ENCODE measurements at regions not wholly inside any gene's neighbourhood (a gene's known extent, or its start where the extent isn't known, plus 50 kb on each side); places are given as distances from the start of the nearest gene placed in this dataset.

DNA sequence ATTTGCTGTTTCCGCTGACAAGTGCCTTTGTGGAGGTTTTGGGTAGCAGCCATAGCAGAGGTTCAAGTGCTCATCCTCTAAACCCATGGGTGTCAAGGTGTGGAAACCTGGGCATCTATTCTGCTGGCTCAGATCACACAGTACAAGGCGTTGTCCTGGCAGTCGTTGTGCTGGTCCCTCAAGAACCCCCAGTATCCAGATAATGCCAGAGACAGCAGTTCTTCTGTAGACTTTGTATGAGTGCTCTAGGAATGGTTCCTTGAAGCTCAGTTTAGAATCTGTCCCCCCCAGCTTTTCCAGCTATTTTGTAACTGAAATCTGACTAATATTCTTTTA, 655.7 kb upstream of the MAP3K7 start:
- peaks cover 5% of the 10 kb centered on the region for H3K4me1 Mint-ChIP-seq
- H3K27ac Mint-ChIP-seq, result no peak overlapping the region
- H3K9me3 Mint-ChIP-seq, result peaks cover 4% of the 10 kb centered on the region
- H3K36me3 Mint-ChIP-seq, result no peaks in the 10 kb centered on the region
- H3K27me3 Mint-ChIP-seq (ENCODE audit: low read depth), result peaks cover 9% of the 10 kb centered on the region
- TF ChIP-seq, protein P1, sequence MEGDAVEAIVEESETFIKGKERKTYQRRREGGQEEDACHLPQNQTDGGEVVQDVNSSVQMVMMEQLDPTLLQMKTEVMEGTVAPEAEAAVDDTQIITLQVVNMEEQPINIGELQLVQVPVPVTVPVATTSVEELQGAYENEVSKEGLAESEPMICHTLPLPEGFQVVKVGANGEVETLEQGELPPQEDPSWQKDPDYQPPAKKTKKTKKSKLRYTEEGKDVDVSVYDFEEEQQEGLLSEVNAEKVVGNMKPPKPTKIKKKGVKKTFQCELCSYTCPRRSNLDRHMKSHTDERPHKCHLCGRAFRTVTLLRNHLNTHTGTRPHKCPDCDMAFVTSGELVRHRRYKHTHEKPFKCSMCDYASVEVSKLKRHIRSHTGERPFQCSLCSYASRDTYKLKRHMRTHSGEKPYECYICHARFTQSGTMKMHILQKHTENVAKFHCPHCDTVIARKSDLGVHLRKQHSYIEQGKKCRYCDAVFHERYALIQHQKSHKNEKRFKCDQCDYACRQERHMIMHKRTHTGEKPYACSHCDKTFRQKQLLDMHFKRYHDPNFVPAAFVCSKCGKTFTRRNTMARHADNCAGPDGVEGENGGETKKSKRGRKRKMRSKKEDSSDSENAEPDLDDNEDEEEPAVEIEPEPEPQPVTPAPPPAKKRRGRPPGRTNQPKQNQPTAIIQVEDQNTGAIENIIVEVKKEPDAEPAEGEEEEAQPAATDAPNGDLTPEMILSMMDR (IDR thresholded peaks at IDR 0.05; ENCODE audit: unreplicated experiment), result no peak
- no peak overlapping the region for H3K4me3 Mint-ChIP-seq
- no peak for DNase-seq (ENCODE audit: low spot score in 2 of 2, unreplicated experiment in 2 of 2)

DNA sequence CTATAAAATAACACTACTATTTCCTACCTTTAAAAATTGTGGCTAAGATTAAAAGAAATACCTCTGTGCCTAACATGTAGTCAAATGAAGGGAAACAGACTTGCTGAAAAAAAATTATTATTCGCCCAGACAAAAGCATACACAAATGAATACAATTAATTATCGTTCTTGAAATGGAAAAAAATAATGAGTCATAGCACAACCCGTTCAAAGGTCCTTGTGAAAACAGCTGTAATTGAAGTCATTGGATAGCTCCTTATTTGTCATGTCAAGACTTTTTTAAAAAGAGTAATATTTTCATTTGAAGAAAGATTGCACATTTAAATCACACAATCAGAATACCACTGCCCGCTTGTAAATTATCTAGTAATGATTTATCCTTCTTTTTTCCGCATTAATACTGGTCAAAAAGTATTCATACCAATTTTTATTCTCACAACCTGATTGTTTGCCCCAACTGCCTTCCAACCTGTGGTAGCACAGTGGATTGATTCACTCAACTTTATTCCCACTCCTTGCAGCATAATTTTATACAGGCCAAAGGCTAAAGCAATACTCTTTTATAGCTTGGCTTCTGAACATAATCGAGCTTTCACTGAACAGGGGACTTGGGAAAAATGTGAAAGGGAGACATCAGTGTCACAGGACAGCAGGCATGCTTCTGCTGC, 655.2 kb upstream of the MAP3K7 start:
- TF ChIP-seq, protein P1 (IDR thresholded peaks at IDR 0.05; ENCODE audit: unreplicated experiment), result no peak
- Mint-ChIP-seq H3K9me3 (no peaks in the 10 kb centered on the region), H3K27ac (no peak overlapping the region), H3K4me1 (no peaks in the 10 kb centered on the region), H3K4me3 (no peak overlapping the region), H3K36me3 (no peaks in the 10 kb centered on the region), H3K27me3 (ENCODE audit: low read depth) (peaks cover 9% of the 10 kb centered on the region)
- no peak for DNase-seq (ENCODE audit: low spot score in 2 of 2, unreplicated experiment in 2 of 2)

DNA sequence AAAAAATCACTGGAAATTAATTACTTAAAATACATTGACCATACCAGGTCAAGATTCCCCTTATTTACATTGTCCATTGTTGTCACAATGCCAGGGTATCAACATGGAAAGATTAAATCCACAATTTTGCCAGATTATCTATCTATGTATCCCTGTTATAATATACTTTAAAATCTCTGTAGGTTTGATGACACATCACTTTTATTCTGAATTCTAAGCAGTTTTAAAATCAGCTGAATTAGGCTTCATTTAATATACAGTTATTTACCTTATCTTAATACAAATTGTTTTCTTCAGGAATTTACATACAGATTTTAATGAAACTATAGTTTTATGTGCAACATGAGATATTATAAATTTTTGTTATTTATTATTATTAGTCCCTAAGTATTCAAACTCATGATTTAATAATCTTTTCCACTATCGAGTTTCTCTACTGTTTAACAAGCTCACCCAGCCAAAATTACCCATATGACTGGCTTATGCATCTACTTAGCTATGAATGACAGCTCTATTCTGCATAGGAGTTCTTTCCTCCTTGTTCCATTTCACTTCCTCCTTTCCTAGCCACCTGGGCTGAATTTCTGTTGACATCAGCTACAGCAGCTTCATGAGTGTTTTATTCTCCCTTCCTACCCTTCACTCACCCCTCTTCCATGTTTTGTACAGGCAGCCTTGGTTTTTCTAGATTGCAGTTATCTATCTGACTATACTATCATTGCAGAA, 654.2 kb upstream of the MAP3K7 start:
- Mint-ChIP-seq H3K27ac (no peak overlapping the region), H3K27me3 (ENCODE audit: low read depth) (peaks cover 11% of the 10 kb centered on the region), H3K4me1 (no peaks in the 10 kb centered on the region)

DNA sequence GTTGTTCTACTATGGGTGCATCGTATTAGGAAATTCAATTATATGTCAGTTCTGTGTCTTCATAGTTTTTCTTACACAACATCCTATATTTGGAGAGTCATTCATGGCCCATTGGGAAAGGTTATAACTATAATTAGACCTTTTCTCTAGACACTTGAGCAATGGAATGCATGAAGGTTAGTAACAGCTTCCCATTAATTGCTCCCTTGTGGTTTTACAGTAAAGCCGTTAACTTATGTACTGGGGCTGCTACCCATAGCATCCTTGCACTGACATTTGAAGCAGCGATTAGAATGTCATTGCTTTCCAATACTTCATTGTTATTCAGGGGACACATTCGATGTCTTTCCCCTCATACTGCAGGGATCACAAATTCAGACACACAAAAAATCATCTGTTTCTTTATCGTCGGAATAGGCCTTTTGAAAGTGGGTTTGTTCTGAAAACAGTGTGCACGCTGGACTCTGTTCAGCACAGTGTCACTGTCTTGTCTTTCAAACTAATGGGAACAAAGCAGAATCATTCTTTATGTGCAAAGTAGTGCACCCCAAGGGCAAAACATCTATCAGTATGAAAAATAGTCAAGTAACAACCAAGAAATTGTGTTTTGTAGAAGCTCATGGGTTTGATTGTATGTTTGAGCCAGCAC, 634.3 kb upstream of the MAP3K7 start:
- Mint-ChIP-seq H3K4me1 (peaks cover 10% of the 10 kb centered on the region), H3K27ac (no peak overlapping the region), H3K36me3 (no peaks in the 10 kb centered on the region), H3K9me3 (peaks cover 2% of the 10 kb centered on the region), H3K4me3 (no peak overlapping the region), H3K27me3 (ENCODE audit: low read depth) (peaks cover 19% of the 10 kb centered on the region)
- DNase-seq (ENCODE audit: low spot score in 2 of 2, unreplicated experiment in 2 of 2), result no peak
- TF ChIP-seq, protein P1 (IDR thresholded peaks at IDR 0.05; ENCODE audit: unreplicated experiment), result no peak

More for the DNA sequence above, 654.2 kb upstream of the MAP3K7 start:
- H3K4me3 Mint-ChIP-seq, result no peak overlapping the region
- TF ChIP-seq, protein P1 (IDR thresholded peaks at IDR 0.05; ENCODE audit: unreplicated experiment), result no peak
- no peaks in the 10 kb centered on the region for H3K36me3 Mint-ChIP-seq
- no peaks in the 10 kb centered on the region for H3K9me3 Mint-ChIP-seq
- DNase-seq (ENCODE audit: low spot score in 2 of 2, unreplicated experiment in 2 of 2), result no peak

DNA sequence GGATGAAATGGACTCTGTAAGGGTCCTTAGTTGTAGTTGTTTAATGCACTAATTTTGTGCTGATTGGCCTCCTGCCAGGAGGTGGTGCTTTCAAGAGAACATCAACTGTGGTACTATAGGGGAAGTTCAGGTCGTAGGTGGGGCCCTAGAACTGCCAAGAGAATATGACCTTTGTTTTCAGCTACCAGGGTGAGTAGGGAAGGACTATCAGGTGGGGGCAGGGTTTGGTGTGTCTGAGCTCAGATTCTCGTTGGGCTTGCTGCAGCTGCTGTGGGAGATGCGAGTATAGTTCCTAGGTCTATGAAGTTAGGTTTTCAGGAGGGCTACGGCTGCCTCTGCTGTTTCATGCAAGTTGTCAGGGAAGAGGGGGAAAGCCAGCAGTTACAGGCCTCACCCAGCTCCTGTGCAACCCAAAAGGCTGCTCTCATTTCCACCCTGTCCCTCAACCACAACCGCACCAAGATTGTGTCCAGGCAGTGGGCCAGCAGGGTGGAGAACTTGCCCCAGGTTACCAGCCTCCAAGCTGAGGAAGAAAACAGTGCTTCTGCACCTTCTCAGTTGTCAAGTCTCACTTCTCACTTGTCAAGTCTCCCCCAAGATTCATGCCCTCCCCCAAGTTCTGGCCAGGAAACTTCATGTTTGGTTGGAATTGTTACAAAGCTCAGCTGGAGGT, 626.5 kb upstream of the MAP3K7 start:
- no peak for DNase-seq (ENCODE audit: low spot score in 2 of 2, unreplicated experiment in 2 of 2)
- H3K36me3 Mint-ChIP-seq, result peaks cover 7% of the 10 kb centered on the region
- no peak overlapping the region for H3K27ac Mint-ChIP-seq
- H3K9me3 Mint-ChIP-seq, result peaks cover 41% of the 10 kb centered on the region
- H3K4me1 Mint-ChIP-seq, result no peaks in the 10 kb centered on the region
- H3K4me3 Mint-ChIP-seq, result no peak overlapping the region
- H3K27me3 Mint-ChIP-seq (ENCODE audit: low read depth), result no peaks in the 10 kb centered on the region
- TF ChIP-seq, protein P1 (IDR thresholded peaks at IDR 0.05; ENCODE audit: unreplicated experiment), result no peak
